ENCODE measurements at regions not wholly inside any gene's neighbourhood (a gene's known extent, or its start where the extent isn't known, plus 50 kb on each side); places are given as distances from the start of the nearest gene placed in this dataset.

DNA sequence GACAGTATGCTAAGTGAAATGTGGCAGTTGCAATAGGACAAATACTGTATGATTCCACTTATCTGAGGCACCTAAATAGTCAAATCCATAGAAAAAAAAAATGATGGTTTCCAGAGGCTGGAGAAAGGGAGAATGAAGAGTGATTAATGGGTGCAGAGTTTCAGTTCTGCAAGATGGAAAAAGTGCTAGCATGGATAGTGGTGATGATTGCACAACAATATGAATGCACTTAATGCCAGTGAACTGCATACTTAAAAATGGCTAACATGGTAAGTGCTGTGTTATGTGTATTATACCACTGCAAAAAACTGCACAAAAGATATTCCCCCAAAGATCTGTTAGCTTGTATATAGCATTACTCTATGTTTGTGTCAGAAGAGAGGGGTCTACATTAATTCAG, 185.4 kb downstream of the INHBB start (continued):
- TF ChIP-seq, protein P1, sequence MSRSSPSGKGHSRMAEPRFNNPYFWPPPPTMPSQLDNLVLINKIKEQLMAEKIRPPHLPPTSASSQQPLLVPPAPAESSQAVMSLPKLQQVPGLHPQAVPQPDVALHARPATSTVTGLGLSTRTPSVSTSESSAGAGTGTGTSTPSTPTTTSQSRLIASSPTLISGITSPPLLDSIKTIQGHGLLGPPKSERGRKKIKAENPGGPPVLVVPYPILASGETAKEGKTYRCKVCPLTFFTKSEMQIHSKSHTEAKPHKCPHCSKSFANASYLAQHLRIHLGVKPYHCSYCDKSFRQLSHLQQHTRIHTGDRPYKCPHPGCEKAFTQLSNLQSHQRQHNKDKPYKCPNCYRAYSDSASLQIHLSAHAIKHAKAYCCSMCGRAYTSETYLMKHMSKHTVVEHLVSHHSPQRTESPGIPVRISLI (tag by site-specific recombination; IDR thresholded peaks at IDR 0.05) = no peak
- TF ChIP-seq ZFHX2 (tag by site-specific recombination; conservative IDR thresholded peaks at IDR 0.05) (no peak), ZNF292 (tag by site-specific recombination; IDR thresholded peaks at IDR 0.05; ENCODE audit: borderline replicate concordance, low read depth) (no peak), ZNF501 (tag by site-specific recombination; IDR thresholded peaks at IDR 0.05) (no peak), ZNF514 (tag by site-specific recombination; IDR thresholded peaks at IDR 0.05) (no peak), ZIC2 (tag by site-specific recombination; IDR thresholded peaks at IDR 0.05) (no peak), ZNF610 (tag by site-specific recombination; IDR thresholded peaks at IDR 0.05; ENCODE audit: borderline replicate concordance) (no peak), PBX3 (CRISPR knock-in tag; IDR thresholded peaks at IDR 0.05) (no peak), ZNF654 (tag by site-specific recombination; IDR thresholded peaks at IDR 0.05; ENCODE audit: low read depth) (no peak)
- TF ChIP-seq, protein P2, sequence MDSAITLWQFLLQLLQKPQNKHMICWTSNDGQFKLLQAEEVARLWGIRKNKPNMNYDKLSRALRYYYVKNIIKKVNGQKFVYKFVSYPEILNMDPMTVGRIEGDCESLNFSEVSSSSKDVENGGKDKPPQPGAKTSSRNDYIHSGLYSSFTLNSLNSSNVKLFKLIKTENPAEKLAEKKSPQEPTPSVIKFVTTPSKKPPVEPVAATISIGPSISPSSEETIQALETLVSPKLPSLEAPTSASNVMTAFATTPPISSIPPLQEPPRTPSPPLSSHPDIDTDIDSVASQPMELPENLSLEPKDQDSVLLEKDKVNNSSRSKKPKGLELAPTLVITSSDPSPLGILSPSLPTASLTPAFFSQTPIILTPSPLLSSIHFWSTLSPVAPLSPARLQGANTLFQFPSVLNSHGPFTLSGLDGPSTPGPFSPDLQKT (IDR thresholded peaks at IDR 0.05; ENCODE audit: borderline replicate concordance, low read depth, low read length) = no peak

- POLR2A ChIA-PET = no interaction called here
- TF ChIP-seq ZNF610 (tag by site-specific recombination; IDR thresholded peaks at IDR 0.05; ENCODE audit: borderline replicate concordance) = no peak
- no peak for TF ChIP-seq HIC1 (tag by site-specific recombination; IDR thresholded peaks at IDR 0.05)
- no peak for TF ChIP-seq ZNF169 (tag by site-specific recombination; IDR thresholded peaks at IDR 0.05)
- TF ChIP-seq ZBTB26 (tag by site-specific recombination; optimal IDR thresholded peaks at IDR 0.05) = no peak
- no peak for TF ChIP-seq ZFP3 (tag by site-specific recombination; IDR thresholded peaks at IDR 0.05; ENCODE audit: low read depth)
- TF ChIP-seq ZNF555 (tag by site-specific recombination; conservative IDR thresholded peaks at IDR 0.05) = no peak
- TF ChIP-seq ZNF10 (tag by site-specific recombination; IDR thresholded peaks at IDR 0.05) = no peak
- TF ChIP-seq PRDM1 (tag by site-specific recombination; IDR thresholded peaks at IDR 0.05) = no peak
- TF ChIP-seq ZNF184 (tag by site-specific recombination; IDR thresholded peaks at IDR 0.05) = no peak
- no peak for TF ChIP-seq ZNF266 (tag by site-specific recombination; IDR thresholded peaks at IDR 0.05; ENCODE audit: low read depth)
- peak; percentile 63 for TF ChIP-seq ZFHX2 (tag by site-specific recombination; conservative IDR thresholded peaks at IDR 0.05)
- TF ChIP-seq EGR2 (tag by site-specific recombination; IDR thresholded peaks at IDR 0.05; ENCODE audit: low read depth) = peak; percentile 77
- TF ChIP-seq ZNF37A (tag by site-specific recombination; IDR thresholded peaks at IDR 0.05) = no peak
- TF ChIP-seq ZNF133 (tag by site-specific recombination; IDR thresholded peaks at IDR 0.05) = no peak
- H3K36me3 ChIP-seq (ENCODE audit: control insufficient read depth in 2 of 2, insufficient read depth in 1 of 2, low read length in 2 of 2) = no peaks in the 10 kb centered on the region
Measured at GRCh38 chr2:120531863-120532600, 186.1 kb downstream of the INHBB start.

More at GRCh38 chr2:120531863-120532600, 186.1 kb downstream of the INHBB start:
- Histone ChIP-seq H3K4me3 (ENCODE audit: low read depth, low read length) (no peak overlapping the region), H3K4me1 (ENCODE audit: control insufficient read depth, insufficient read depth, low read length) (no peaks in the 10 kb centered on the region), H3K27ac (ENCODE audit: extremely low read depth, low read depth, low read length) (no peak overlapping the region), H3K9me3 (ENCODE audit: control insufficient read depth, insufficient read depth, low read depth, low read length) (no peaks in the 10 kb centered on the region)
- CTCF ChIA-PET = interaction anchor here (0.6 to 0.9 kb wide), 2 partner anchors 144 to 155 kb away, joined by 3 to 4 read pairs; no protein-coding TSS in a partner anchor
